ENCODE measurements at regions not wholly inside any gene's neighbourhood (a gene's known extent, or its start where the extent isn't known, plus 50 kb on each side); places are given as distances from the start of the nearest gene placed in this dataset.

DNA sequence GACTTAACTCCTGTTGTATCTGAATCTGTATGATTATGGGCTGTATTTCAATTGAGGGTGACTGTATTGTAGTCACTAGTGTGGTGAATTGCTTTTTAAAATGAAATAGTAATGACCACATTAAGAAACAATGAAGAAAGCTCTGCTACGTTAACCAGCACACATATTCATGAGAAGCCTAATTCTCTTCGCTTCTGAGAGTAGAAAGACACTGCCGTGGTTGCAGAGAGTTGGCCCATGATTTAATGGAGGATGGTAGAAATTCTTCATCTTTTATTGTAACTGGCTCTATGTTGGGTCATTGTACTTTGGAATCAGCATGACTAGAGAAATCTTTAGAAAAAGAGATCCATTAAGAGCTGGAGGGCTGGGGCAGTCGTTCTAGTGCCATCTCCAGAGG lies 451.5 kb downstream of the PCDH17 start:
- TF ChIP-seq EZH2 (IDR thresholded peaks at IDR 0.05; ENCODE audit: insufficient read depth, low read length): no peak
- TF ChIP-seq, protein P1, sequence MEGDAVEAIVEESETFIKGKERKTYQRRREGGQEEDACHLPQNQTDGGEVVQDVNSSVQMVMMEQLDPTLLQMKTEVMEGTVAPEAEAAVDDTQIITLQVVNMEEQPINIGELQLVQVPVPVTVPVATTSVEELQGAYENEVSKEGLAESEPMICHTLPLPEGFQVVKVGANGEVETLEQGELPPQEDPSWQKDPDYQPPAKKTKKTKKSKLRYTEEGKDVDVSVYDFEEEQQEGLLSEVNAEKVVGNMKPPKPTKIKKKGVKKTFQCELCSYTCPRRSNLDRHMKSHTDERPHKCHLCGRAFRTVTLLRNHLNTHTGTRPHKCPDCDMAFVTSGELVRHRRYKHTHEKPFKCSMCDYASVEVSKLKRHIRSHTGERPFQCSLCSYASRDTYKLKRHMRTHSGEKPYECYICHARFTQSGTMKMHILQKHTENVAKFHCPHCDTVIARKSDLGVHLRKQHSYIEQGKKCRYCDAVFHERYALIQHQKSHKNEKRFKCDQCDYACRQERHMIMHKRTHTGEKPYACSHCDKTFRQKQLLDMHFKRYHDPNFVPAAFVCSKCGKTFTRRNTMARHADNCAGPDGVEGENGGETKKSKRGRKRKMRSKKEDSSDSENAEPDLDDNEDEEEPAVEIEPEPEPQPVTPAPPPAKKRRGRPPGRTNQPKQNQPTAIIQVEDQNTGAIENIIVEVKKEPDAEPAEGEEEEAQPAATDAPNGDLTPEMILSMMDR (IDR thresholded peaks at IDR 0.05; ENCODE audit: insufficient read depth, low read depth, low read length): no peak
